Left ventricle myocardium inferior (tissue), 1 donor: ENCODE measurements at regions not wholly inside any gene's neighbourhood (a gene's known extent, or its start where the extent isn't known, plus 50 kb on each side); places are given as distances from the start of the nearest gene placed in this dataset.
"Not testable (repeated sequence)": the region's sequence is repeated elsewhere in the genome, so short reads cannot be mapped to it uniquely, and the experiment has no call there.

ENCODE experiments used
- DNase-seq: peaks from one replicate; pipeline ENCODE4 v3.0.0-alpha.2; 2020
- H3K27ac ChIP-seq: fragments of 200-600 bp; replicated peaks from 2 replicates; pipeline ENCODE4 v1.8.0; 2021
- H3K27me3 ChIP-seq: fragments of 200-600 bp; 2 replicates; pipeline ENCODE4 v1.8.0; 2021; ENCODE audit warnings: low read depth
- H3K36me3 ChIP-seq: fragments of 200-600 bp; 2 replicates; pipeline ENCODE4 v1.8.0; 2021
- H3K4me1 ChIP-seq: fragments of 200-600 bp; 2 replicates; pipeline ENCODE4 v1.8.0; 2021
- H3K4me3 ChIP-seq: fragments of 200-600 bp; 2 replicates; pipeline ENCODE4 v1.8.0; 2021; ENCODE audit warnings: mild to moderate bottlenecking, moderate library complexity
- H3K9me3 ChIP-seq: fragments of 200-600 bp; replicated peaks from 2 replicates; pipeline ENCODE4 v1.8.0; 2021
- intact Hi-C: fragments of 100-400 bp; cut with micrococcal nuclease; formaldehyde crosslinking; loops from one replicate; pipeline ENCODE4 v1.11.0; 2022
- TF ChIP-seq, protein P1 (sequence below): fragments of 200-600 bp; IDR thresholded peaks from 2 replicates; pipeline ENCODE4 v1.8.0; 2021; ENCODE audit warnings: antibody characterized with exemption, mild to moderate bottlenecking, borderline replicate concordance
- donor health status: DM: no; HTN: yes; CAD: no; lungs with severe emphysema.

DNA sequence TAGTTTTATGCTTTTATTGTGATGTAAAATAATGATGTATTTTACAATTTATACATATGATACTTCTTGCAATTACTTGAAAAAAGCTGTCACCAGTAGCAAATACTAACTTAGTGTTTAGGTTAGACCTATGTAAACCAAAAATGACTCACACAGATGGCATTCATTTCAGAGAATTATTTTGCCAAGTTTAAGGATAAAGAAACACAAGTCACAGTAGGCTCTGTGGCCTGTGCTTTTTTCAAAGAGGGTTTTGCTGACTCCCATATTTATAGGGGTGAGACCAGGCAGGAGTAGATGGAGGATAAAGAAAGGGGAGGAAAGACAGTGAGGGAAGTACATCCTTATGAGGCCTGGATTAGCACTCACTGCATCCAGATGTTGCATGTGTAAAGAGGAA, 356.6 kb upstream of the NPAP1 start:
- DNase-seq: no peak
- no peaks in the 10 kb centered on the region for H3K27me3 ChIP-seq

DNA sequence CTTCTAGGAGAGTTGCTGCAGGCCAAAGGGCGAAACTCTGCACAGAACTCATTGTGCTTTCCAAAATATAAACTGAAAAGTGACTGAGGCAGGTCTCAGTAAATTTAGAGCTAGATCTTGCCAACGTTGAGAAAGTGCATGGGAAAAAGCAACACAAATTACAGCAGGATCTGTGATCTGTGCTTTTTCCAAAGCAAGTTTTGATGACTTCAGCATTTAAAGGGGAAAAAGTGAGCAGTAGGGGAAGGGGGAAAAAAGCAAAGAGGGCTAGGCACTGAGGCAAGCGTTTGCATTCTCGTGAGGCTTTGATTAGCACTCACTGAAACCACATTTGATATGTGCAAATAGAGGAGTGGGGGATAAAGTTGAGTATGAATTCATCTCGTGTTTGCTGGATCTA, 351.5 kb upstream of the NPAP1 start:
- H3K4me3 ChIP-seq, DNase-seq, H3K36me3 ChIP-seq, H3K27me3 ChIP-seq, H3K4me1 ChIP-seq, intact Hi-C loops, H3K9me3 ChIP-seq, H3K27ac ChIP-seq: not testable (repeated sequence)

More for the DNA sequence above, 356.6 kb upstream of the NPAP1 start:
- Histone ChIP-seq H3K27ac (no peak overlapping the region), H3K36me3 (no peaks in the 10 kb centered on the region), H3K4me3 (no peak overlapping the region), H3K4me1 (no peaks in the 10 kb centered on the region), H3K9me3 (no peaks in the 10 kb centered on the region)
- TF ChIP-seq, protein P1, sequence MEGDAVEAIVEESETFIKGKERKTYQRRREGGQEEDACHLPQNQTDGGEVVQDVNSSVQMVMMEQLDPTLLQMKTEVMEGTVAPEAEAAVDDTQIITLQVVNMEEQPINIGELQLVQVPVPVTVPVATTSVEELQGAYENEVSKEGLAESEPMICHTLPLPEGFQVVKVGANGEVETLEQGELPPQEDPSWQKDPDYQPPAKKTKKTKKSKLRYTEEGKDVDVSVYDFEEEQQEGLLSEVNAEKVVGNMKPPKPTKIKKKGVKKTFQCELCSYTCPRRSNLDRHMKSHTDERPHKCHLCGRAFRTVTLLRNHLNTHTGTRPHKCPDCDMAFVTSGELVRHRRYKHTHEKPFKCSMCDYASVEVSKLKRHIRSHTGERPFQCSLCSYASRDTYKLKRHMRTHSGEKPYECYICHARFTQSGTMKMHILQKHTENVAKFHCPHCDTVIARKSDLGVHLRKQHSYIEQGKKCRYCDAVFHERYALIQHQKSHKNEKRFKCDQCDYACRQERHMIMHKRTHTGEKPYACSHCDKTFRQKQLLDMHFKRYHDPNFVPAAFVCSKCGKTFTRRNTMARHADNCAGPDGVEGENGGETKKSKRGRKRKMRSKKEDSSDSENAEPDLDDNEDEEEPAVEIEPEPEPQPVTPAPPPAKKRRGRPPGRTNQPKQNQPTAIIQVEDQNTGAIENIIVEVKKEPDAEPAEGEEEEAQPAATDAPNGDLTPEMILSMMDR: no peak
- intact Hi-C loops: no loop called here

DNA sequence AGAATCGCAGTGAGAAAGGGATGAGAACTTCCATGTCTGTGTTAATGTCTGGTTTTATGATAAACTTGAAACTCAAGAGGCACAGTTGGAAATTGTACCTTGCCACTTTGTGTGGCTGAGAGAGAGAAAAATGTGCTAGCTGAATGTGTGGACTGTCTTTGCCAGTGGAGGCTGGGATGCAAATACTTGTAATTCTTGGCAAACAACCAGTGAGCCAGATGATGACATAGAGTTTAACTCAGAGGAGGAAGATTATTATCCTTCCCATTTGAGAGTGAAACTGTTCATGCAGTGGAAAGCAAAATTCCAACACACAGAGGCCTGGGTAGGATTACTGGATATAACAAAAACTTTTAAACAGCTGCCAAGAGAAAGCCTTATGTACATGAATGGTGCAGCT, 349.1 kb upstream of the NPAP1 start:
- H3K9me3 ChIP-seq, H3K4me1 ChIP-seq, DNase-seq, H3K36me3 ChIP-seq, H3K27ac ChIP-seq, H3K4me3 ChIP-seq, H3K27me3 ChIP-seq, intact Hi-C loops: not testable (repeated sequence)

DNA sequence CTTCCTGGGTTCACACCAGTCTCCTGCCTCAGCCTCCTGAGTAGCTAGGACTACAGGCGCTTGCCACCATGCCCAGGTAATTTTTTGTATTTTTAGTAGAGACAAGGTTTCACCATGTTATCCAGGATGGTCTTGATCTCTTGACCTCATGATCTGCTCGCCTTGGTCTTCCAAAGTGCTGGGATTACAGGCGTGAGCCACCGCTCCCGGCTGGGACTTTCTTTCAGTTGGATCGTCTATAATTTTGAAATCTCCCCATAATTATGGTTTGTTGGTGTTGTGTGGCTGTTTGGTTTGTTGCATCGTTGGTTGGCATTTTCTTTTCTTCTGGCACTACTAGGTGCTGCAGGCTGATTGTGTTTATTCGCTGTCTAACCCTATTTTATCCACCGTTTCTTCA, 343.6 kb upstream of the NPAP1 start:
- H3K27ac ChIP-seq, DNase-seq, H3K4me3 ChIP-seq, intact Hi-C loops, H3K36me3 ChIP-seq, H3K27me3 ChIP-seq, H3K4me1 ChIP-seq, H3K9me3 ChIP-seq: not testable (repeated sequence)

DNA sequence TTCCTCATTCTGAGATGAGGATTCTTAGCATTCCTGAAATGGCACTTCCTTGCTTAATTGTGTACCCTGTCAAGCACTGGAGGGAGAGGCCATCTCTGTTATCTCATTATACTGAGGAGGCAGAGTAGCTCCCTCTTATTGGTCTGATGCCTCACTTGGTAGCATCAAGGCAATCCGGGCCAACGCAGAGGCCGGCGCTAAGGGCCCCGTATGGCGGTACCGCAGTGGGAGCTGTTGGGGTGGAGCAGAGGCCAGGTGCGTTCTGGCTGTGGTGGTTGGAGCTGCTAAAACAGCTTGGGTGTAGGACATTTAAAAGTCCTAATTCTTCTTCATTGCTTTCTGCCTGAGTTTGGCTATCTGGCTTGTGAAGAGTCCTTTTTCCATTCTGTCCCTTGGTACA, 333.7 kb upstream of the NPAP1 start:
- H3K27me3 ChIP-seq, intact Hi-C loops, H3K4me1 ChIP-seq, H3K4me3 ChIP-seq, H3K36me3 ChIP-seq, DNase-seq, H3K27ac ChIP-seq, H3K9me3 ChIP-seq: not testable (repeated sequence)

DNA sequence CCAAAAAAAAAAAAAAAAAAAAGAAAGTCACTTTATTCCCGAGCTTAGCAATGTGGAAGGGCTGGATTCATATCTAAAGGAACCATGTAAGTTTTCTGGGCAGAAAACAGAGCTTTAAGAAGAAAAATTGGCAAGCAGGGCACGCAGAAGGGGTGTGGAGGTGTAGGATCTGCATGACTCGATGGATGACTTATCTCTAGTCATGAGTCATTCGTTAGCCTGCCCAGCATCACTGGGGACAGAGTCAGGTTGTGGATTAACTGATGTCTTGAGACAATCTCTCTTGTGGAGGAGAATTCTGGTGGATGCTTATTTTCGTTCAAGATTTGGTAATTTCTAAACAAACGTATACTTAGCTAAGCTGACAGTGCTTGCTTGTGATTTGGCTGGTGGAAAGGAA, 322.8 kb upstream of the NPAP1 start:
- DNase-seq, H3K27me3 ChIP-seq, H3K9me3 ChIP-seq, H3K27ac ChIP-seq, intact Hi-C loops, H3K4me3 ChIP-seq, H3K4me1 ChIP-seq, H3K36me3 ChIP-seq: not testable (repeated sequence)

DNA sequence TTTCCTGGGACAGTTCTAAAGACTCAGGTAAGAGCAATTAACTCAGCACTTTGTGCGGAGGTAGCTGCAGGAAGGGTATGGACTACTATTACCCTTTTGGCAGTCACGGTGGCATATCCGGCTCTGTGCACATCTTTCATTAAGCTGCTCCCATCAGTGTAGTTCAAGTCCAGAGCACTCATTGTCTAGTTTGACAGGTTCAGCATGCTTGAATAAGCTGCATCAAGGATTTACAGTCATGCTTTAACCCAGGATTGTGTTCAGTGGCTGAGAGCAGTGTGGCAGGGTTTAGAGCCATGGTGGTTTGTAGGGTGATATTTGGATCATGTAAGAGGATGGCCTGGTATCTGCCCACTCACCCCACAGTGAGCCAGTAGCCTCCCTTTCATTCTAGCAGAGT, 294.5 kb upstream of the NPAP1 start:
- H3K27me3 ChIP-seq, H3K36me3 ChIP-seq, H3K4me3 ChIP-seq, intact Hi-C loops, DNase-seq, H3K9me3 ChIP-seq, H3K4me1 ChIP-seq, H3K27ac ChIP-seq: not testable (repeated sequence)

DNA sequence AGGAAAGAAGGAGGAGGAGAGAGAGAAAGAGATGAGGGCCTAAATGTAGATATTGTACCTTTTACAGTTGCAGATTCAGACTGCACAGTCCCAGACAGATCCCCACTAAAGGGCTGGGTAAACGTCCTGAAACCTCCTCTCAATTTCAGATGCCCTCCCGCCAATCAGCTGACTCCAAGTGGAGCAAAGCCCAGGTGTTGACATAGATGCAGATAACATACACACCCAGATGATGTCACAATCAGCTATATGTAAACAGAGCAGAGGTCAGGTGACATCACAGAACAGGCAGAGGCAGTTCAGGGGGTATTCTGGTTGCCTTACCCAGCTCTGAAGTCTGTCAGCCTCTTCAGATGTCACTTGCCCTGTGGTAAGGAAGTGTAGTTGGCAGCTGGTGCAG, 290.3 kb upstream of the NPAP1 start:
- H3K4me3 ChIP-seq, H3K4me1 ChIP-seq, intact Hi-C loops, H3K9me3 ChIP-seq, H3K36me3 ChIP-seq, H3K27me3 ChIP-seq, DNase-seq, H3K27ac ChIP-seq: not testable (repeated sequence)

DNA sequence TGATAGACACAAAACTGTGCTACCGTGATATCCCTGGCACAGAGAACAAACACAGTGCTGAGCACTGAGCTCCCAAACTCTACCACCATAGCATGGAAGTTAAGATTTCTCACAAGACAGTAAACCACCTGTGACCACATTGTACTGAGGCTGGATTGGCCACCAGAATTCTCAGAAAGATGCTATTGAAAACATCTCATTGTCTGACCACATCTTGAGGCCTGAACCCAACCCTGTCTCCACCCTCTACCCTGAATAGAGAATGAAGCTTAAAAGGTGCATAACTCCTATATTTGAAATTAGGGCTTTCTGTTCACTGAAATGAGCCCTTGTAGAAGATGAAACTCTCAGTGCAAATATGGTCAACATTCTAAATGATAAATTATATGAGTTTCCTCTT, 281.3 kb upstream of the NPAP1 start:
- H3K9me3 ChIP-seq: no peaks in the 10 kb centered on the region
- TF ChIP-seq, protein P1: no peak
- H3K4me1 ChIP-seq: no peaks in the 10 kb centered on the region
- intact Hi-C loops: no loop called here
- no peak overlapping the region for H3K4me3 ChIP-seq
- H3K27ac ChIP-seq: no peak overlapping the region
- H3K36me3 ChIP-seq: no peaks in the 10 kb centered on the region
- DNase-seq: no peak
- no peaks in the 10 kb centered on the region for H3K27me3 ChIP-seq

DNA sequence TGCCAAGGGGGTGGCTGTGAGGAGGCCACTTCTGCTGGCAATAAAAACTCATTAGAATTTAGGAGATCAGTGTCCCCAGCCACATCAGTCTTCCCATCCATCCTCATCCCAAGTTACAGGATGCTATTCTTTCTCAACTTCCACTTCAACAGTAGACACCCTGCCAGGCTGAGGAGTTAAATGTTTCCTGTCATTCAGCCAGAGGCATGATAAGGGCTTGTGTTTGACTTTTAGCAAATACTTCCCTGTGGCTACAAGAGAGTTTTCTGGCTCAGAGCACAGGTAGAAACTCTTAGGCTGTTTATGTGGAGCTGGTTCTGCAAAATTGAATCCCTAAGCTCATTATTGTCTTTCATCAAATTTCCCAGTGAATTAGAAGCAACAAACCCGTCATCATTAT, 262.9 kb upstream of the NPAP1 start:
- H3K27ac ChIP-seq, H3K4me3 ChIP-seq, H3K36me3 ChIP-seq, DNase-seq, H3K9me3 ChIP-seq, intact Hi-C loops, H3K4me1 ChIP-seq, H3K27me3 ChIP-seq: not testable (repeated sequence)

DNA sequence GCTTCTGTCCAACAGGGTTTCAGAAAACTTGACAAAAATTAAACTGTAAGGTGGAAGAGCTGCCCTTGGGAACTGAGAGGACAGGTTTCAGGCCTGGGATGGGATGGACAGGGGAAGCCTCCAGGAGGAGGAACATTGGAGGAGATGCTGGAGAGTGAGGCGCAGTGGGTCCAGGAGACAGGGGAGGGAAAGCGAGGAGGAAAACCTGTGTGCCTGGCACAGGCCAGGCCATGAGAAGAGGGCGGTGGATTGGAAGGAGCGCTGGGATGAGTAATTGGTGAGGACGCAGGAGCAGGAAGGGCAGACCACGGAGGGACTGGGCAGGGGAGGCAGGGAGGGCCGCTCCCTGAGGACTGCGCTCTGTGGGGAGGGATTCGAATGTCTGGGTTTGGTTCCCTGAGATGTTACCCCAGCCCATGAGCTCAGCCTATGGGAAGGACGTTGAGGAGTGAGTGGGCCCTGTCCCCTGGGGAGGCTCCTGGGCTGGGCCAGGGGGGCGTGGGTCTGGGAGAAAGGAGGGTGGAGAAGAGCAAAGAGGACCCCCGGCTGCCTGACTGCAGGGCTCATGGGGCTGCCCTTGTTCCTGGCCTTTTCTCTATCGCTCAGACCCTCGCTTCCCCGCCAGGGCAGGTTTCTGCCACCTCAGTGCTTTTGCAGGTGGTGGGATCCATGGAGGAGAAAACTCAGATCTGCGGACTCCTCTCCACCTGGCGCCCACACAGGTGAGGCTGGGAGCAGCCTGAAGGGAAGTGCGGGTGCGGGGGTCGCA, 249.1 kb upstream of the NPAP1 start:
- H3K27ac ChIP-seq, H3K27me3 ChIP-seq, DNase-seq, H3K4me1 ChIP-seq, H3K4me3 ChIP-seq, intact Hi-C loops, H3K36me3 ChIP-seq, H3K9me3 ChIP-seq: not testable (repeated sequence)

DNA sequence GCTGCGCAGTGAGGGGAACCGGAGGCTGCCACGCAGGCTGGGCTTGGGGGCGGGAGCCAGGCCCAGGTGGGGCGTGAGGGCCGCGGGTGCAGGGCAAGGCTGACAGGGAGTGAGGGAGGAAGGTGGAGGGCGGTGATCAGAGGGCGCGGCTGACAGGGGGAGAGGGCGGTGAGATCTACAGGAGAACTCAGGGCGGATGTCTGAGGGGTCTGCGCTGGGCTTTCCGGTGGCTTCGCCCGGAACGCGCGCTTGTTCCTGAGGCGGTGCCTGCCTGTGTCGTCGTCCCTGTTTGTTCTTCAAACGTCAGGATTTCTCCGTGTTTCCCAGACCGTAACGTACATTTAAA, 248.5 kb upstream of the NPAP1 start:
- H3K27ac ChIP-seq, H3K27me3 ChIP-seq, H3K36me3 ChIP-seq, DNase-seq, H3K4me1 ChIP-seq, H3K4me3 ChIP-seq, H3K9me3 ChIP-seq, intact Hi-C loops: not testable (repeated sequence)
